Renal cortical epithelial cell (primary cell): ENCODE measurements at regions not wholly inside any gene's neighbourhood (a gene's known extent, or its start where the extent isn't known, plus 50 kb on each side); places are given as distances from the start of the nearest gene placed in this dataset.
"Not testable (repeated sequence)": the region's sequence is repeated elsewhere in the genome, so short reads cannot be mapped to it uniquely, and the experiment has no call there.

Source experiments
- DNase-seq: peaks from one replicate; pipeline ENCODE4 v3.0.0-alpha.2; 2011; ENCODE audit warnings: low read depth

DNA sequence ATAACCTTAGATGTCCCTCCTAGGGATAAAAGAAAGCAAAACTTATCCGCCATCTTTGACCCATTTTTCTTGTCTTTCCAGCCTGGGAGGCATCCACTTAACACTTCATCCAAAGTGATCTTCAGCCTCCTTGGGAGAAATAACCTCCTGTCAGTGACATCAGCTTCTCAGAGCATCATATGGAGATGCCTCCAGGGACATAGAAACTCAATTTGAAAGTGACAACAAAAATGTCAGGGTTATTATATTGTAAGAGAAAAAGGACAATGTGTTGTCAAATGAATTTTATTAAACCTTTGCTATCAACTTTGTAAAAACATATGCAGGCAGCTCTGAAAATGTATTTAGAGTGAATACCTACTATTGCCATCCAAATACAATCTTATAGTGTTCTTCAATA, 371.2 kb upstream of the ADARB2 start:
- DNase-seq, result no peak

DNA sequence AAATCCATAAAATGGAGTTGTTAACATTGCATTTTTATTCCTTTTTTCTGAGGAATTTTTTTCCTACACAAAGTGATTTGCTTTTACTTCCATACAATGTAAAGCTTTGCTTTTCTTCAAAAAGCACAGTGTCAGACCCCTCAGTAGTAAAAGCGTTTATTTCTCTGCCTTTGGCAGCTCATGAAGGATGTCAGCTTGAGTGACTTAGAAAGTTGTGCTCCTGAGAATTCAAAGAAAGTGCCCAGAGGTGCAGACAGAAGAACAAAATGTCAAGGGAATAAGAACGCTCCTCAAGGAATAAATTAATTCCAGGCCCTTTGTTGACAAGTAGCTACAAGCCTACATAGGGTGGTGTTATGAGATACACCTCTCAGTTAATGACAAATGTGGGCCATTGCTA, 369.3 kb upstream of the ADARB2 start:
- DNase-seq, result no peak

DNA sequence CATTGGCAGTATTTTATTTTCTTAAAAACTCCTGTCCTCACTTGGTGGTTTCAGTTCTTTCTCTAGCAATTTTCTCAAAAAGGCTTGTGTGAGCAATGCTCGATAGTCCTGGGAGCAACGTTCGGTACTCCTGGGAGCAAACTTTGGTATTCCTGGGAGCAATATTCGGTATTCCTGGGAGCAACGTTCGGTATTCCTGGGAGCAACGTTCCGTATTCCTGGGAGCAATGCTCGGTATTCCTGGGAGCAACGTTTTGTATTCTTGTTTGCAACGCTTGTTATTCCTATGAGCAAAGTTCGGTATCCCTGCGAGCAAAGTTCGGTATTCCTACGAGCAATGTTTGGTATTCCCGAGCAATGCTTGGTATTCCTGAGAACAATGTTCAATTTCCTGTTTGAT, 362.0 kb upstream of the ADARB2 start:
- no peak for DNase-seq

DNA sequence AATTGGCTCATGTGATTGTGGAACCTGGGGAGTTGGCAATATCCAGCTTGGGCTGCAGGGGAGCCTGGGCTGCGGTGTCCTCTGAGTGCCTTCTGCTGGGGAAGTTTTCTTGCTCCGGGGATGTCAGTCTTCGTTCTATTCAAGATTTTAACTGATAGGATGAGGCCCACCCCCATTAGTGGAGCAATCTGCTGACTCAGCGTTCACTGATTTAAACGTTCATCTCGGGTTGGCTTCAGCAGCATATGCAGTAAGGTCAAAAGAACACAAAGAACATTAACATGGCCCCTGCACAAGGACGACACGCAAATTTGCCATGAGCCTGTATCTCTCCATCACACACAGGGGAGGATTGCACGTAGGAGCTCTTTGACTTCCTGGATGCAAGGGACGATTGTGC, 360.6 kb upstream of the ADARB2 start:
- no peak for DNase-seq

DNA sequence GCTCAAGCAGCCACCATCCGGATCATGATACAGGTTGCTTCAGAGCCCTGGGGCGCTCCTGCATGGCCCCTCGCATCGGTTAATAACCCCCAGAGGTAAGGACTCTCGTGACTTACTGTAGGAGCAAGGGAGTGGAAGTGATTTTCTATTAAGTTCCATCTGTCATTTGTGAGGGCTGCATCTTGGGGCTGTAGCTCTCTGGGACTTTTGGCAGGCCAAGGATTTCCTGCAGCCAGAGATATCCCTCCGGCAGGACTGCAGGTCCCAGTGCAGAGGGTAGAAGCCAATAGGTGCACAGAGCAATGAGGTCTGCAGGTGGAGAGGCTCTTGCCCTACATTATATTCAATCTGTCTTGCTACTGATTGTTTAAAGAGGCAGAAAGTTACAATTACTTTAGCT, 356.8 kb upstream of the ADARB2 start:
- no peak for DNase-seq

DNA sequence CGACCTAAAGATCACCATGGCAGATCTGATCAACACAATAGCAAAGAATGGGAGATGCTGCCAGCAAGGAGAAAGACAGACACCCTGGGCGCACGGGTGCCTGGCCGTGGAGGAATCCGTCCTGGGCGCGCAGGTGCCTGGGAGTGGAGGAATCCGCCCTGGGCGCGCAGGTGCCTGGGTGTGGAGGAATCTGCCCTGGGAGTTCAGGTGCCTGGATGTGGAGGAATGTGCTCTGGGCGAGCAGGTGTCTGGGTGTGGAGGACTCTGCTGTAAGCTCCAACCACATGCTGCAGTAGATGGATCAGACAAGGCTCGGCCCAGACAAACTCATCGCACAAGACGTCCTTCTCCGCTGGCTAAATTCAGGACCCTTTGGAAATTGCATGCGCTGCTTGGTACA, 346.3 kb upstream of the ADARB2 start:
- DNase-seq, result no peak

DNA sequence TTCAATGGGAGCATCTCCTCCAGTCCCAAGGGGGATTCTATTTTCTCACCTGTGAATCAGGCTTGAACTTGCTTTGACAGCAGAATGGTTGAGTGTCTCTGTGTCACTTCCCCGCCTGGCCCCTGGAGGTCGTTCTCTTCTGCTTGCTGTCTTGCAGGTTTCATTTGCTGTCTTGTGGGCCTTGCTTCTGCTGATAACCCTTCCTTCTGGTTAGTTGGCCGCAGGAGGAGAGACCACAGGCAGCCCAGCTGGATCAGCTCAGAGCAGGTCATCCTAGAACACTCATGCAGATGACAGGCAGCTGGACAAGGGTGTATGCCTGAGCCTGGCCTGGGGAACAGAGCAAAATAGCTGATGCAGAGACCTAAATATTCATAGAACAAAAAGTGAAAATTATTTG, 344.2 kb upstream of the ADARB2 start:
- no peak for DNase-seq

DNA sequence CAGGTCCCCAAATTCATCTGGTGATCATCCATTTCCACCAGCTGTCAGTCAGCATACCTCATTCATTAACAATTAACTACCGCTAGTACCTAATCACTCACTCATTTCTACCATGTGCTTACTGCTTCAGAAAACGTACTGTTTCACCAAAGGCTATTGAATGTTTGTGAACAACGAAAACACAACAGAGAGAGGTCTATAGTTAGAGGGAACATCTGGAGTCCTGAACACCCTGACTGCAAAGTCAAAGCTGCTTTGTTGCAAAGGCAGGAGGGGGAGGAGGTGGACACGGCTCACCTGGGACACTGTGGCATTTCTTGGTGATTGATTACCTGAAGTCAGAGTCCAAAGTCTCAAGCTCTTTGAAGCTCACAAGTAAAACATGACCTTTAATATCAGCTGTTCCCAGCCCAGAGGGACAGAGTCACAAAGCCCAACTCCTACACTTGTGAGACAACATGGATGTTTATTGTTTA, 342.3 kb upstream of the ADARB2 start:
- DNase-seq, result peak; percentile 89

DNA sequence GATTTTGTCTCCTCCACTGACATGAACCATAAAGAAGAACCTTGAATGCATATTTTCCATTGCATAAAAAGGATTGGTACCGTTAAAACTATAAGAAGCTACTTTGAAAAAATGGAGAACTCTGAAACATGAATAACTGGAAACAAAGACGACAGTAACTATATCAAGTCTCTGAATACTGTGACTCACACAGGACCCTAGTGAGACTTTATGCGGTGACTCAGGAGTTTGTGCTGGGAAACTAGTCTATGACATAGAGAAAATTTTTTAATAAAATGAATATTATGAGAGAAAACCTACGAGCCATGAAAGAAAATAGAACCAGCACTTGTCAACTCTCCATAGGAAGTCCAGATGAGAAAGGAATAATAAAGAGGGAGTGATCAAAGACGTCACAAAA, 339.9 kb upstream of the ADARB2 start:
- DNase-seq, result peak; percentile 25

DNA sequence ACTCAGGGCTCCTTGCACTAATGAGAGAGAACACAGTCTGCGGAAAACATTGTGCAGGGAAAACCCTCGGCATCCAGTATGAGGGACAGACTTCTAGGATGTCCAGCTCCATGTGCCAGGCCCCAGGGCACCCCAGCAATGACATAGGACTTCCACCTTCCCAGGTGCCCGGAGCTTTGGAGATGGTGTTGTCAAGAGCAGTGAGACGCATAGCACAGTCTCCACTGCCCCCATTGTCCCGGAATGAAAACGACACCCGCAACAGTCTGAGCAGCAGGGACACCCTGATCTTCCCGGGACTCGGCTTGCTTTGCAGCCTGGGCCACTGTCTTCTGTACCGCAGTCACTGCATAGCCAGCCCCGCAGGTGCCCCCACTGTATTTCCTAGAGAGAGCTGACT, 339.2 kb upstream of the ADARB2 start:
- DNase-seq, result no peak

DNA sequence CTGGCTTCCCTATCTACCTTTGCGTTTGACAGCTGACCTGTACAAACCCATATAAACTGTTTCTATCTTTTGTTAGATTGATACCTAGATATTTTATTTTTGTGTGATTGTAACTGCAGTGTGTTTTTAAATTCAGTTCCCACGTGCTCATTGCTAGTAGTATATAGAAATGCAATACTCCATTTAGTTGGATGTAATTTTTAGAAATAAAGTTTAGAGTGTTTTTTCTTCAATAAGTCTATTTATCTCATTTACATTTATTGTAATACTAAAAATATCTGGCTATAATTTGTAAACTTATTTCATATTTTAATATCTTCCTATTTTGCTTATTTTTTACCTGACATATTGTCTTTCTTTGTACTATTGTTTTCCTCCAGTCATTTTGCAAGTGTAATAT, 329.7 kb upstream of the ADARB2 start:
- no peak for DNase-seq

DNA sequence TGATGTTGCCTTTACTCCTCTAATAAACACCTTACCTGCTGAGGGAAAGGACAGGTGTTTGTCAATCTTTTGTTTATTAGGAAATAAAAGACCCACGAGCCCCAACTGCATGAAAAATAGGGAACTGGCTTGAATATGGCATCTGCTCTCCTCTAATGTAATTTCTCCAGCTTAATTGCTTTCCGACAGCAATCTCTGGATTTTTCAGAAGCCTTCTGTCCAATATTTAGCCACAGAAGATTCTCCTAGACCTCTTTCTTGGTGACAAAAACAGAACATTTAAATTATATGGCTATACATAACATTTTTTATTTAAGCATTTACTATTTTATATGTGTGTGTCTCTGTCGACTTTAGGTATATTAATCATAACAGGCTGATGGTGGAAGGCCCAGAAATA, 317.4 kb upstream of the ADARB2 start:
- no peak for DNase-seq

DNA sequence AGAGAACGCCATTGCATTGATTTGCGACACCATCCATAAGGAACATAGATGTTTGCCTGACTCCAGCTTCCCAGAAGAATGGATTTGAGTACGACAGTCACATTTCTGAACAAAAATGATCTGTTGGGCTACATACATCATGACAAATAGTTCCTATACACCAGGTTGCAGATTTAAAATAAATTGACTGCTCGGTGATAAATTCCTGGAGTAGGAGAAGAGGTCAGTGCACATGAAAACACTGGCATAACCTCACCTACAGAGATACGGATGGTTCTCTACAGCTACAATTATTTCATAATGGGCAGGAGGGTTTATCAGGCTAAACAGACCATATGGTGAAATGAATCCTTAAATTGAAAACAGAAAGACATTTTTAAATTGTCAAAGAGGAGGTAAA, 316.5 kb upstream of the ADARB2 start:
- no peak for DNase-seq

DNA sequence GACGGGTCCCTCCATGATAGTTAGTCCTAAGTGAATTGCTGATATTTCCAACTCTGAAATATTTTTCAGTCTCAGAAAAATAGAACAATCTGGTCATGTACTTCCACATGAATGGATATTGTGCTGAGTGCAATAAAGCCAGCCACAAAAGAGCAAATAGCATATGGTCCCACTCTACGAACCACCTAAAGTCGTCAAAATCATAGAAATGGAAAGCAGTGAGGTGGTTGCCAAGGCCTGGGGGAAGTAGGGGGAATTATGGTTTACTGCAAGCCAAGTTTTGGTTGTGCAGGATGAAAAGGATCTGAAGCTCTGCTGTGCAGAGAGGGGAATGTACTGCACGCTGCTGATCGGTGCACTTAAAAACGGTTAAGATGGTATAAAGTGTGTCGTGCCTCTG, 313.8 kb upstream of the ADARB2 start:
- no peak for DNase-seq

DNA sequence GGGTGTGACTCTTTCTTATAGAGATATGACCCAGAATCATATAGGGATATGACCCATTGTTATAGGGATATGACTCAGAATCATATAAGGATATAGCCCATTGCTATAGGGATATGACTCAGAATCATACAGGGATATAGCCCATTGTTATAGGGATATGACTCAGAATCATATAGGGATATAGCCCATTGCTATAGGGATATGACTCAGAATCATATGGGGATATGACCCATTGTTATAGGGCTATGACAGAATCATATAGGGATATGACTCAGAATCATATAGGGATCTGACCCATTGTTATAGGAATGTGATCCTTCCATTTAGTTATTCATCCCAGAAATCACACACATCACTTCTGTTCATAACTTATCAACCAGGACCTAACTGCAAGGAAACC, 312.2 kb upstream of the ADARB2 start:
- DNase-seq, result no peak

DNA sequence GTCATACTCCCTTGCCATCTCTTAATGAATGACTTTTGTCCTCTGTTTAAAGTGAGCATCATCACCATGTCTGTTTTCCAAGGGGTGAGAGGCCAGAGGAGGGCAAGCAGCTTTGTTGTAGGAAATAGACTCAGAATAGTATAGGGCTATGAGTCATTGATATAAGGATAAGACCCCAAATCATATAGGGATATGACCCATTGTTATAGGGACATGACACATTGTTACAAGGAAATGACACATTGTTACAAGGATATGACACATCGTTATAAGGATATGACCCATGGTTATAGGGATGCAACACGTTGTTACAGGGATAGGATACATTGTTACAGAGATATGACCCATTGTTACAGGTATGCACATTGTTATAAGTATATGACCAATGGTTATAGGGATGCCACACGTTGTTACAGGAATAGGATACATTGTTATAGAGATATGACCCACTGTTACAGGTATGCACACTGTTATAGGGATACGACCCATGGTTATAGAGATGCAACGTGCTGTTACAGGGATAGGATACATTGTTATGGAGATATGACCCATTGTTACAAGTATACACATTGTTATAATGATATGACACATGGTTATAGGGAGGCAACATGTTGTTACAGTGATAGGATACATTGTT, 311.1 kb upstream of the ADARB2 start:
- DNase-seq, result no peak

DNA sequence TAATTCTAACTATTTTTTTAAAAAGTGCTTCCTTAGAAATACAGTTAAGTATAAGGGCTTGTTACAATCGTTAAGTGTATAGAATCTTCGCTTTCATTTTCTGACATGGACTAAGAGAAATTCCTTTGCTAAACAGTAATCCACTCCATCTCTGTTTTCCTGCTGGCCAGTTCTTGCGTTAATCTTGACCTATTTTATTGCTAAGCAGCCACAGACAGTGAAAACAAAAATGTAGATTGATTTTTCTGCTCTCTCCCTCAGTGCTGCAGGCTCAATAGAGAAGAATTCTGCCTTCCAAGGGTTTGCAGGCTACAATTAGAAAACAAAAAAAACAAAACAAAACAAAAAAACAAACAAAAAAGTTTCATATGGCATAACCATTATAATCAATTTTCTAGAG, 310.4 kb upstream of the ADARB2 start:
- peak; percentile 2 for DNase-seq

DNA sequence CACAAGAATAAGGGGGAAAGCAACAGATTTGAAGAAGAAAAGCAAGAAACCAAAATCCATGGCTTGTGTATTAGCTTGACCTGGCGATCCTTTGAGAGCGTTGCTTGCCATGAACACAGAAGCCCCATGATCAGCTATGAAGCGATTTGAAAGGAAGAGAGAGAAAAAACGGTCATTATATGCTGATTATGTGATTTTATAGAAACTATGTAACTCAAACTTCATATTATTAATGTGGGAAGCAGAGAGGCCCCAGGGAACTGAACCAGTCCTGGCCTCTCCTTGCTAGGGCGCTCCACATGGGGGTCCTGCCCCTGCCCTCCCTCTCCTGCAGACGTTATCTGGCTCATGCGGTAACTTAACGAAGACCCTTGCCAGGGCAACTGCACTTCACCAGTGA, 306.1 kb upstream of the ADARB2 start:
- no peak for DNase-seq

DNA sequence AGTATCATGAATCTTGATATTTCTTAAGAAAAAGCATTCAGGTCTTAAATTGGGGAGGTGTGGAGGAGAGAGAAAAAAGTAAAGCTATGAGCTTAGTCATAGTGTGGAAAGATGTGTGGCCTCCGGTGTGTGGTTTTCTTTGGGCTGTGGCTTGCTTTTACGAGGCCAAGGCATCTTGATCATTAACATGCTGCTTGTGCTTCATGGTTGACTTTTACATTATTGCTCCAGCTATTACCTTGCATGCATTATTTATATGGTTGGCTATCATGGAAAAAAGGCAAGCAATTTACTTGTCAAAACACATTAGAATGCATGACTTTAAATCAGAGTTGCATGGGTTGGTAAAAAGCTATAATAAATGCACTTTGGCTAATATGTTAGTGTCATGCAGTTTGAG, 300.7 kb upstream of the ADARB2 start:
- peak; percentile 40 for DNase-seq

DNA sequence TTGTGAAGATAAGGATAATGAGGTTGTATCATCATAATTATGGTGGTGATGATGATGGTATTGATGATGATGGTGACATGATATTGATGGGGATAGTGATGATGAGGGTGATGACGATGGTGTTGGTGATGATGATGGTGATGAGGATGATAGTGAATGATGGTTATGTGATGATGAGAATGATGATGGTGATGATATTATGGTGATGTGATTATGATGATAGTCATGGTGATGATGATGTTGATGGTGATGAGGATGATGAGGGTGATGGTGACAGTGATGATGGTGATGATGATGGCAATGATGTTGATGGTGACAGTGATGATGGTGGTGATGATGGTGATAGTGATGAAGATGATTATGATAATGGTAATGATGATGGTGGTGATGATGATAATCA, 299.9 kb upstream of the ADARB2 start:
- no peak for DNase-seq

DNA sequence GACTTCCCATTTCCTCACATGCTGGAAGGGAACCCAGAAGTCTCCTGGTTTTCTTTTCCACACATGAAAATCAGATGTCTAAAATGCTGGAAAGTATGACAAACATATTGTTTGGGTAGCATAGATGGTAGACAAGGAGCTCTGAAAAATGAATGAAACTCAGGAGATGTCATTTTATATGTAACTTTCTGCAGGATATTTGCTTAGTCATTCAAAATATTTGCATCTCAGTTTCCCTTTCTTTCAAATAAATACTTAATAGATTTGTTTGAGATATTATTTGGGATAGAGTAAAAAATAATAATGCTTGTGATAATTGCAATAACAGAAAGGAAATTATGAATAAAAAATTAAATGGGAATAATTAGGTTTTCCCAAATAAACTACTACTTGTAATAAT, 298.9 kb upstream of the ADARB2 start:
- DNase-seq, result no peak

DNA sequence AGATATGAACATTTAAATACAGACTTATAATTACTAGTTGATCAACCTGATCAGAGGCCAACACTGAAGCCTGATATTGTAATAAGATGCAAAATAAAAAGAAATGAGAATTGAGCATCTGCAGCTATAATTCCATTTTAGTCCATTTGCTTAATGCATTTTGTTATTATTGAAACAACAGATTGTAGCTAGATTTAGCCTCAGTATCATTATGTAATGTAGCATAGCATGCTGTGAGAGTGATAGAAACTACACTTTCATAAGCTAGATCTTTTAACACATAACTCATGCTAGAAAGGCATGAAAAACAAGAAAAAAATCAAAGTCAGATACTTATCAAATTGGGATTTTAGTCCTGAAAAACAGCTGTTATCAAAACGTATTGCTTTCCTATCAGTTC, 292.7 kb upstream of the ADARB2 start:
- DNase-seq, result no peak

DNA sequence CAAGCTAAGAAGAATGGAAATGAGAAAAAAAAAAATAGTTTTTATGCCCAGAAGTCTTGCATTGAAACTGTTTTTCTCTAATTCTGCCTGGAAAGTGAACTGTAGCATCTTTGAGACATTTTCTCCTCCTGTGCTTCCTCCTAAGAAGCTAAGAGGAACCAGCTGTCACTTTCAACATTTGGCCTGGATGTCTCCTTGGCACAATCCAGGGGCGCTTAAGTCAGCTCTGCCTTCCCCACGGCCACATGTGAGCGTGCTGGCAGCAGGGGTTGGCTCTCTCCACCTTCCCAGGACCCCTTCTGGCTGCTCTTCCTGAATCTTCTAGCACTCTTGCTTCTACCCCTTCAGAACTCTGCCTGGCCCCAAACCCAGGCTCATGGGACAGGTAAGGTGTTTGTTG, 289.6 kb upstream of the ADARB2 start:
- no peak for DNase-seq

DNA sequence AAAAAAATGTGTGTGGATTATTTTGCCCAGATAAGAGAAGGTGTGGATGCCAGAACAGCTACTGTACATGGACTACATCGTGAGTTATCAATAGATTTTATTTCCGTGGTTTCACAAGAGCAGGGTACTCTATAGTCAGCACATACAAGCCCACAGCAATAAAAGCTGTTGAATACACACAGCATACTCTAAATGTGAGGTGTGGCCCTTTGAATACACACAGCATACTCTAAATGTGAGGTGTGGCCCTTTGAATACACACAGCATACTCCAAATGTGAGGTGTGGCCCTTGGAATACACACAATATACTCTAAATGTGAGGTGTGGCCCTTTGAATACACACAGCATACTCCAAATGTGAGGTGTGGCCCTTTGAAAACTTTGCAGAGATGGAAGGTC, 287.4 kb upstream of the ADARB2 start:
- not testable (repeated sequence) for DNase-seq

DNA sequence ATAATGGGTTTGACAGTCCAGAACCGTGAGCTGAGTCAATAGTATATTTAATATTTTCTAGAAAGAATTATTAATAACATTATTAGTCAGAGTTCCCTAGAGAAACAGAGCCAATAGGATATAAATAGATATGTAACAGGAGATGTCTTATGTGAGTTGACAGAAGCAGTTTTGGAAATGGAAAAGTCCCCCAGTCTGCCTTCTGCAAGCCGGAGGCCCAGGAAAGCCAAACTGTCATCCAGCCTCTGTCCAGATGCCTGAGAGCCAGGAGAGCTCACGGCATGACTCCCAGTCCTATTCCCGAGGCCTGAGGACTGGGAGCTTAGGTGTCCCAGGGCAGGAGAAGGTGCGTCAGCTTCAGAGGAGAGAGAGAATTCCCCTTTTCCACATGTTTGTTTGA, 286.4 kb upstream of the ADARB2 start:
- DNase-seq, result no peak
